Inferior parietal cortex (tissue), 1 donor: ENCODE measurements at regions not wholly inside any gene's neighbourhood (a gene's known extent, or its start where the extent isn't known, plus 50 kb on each side); places are given as distances from the start of the nearest gene placed in this dataset.
"Not testable (repeated sequence)": the region's sequence is repeated elsewhere in the genome, so short reads cannot be mapped to it uniquely, and the experiment has no call there.

Experiments
- DNase-seq: peaks from one replicate; pipeline ENCODE4 v3.0.0-alpha.2; 2016; ENCODE audit errors: extremely low spot score

GRCh38 chr5:130500495-130500894 lies 596.2 kb downstream of the CHSY3 start:
- not testable (repeated sequence) for DNase-seq

GRCh38 chr5:130496215-130496614 lies 592.0 kb downstream of the CHSY3 start:
- no peak for DNase-seq

GRCh38 chr5:130488252-130488651 lies 584.0 kb downstream of the CHSY3 start:
- DNase-seq = no peak

- no peak for DNase-seq
Observed at GRCh38 chr5:130479045-130479804, 575.0 kb downstream of the CHSY3 start.

- no peak for DNase-seq
Observed at GRCh38 chr5:130476325-130476724, 572.1 kb downstream of the CHSY3 start.

- no peak for DNase-seq
Observed at GRCh38 chr5:130462516-130462915, 558.3 kb downstream of the CHSY3 start.

GRCh38 chr5:130455175-130455574 lies 550.9 kb downstream of the CHSY3 start:
- no peak for DNase-seq

- DNase-seq = no peak
Observed at GRCh38 chr5:130452744-130453143, 548.5 kb downstream of the CHSY3 start.

GRCh38 chr5:130436430-130436829 lies 532.2 kb downstream of the CHSY3 start:
- DNase-seq = no peak

- DNase-seq = no peak
Observed at GRCh38 chr5:130427222-130427955, 523.1 kb downstream of the CHSY3 start.

GRCh38 chr5:130425424-130425823 lies 521.2 kb downstream of the CHSY3 start:
- no peak for DNase-seq

GRCh38 chr5:130424341-130424740 lies 520.1 kb downstream of the CHSY3 start:
- DNase-seq = no peak

GRCh38 chr5:130402906-130403305 lies 498.6 kb downstream of the CHSY3 start:
- DNase-seq = no peak

- no peak for DNase-seq
Observed at GRCh38 chr5:130400091-130400490, 495.8 kb downstream of the CHSY3 start.

- no peak for DNase-seq
Observed at GRCh38 chr5:130398825-130399224, 494.6 kb downstream of the CHSY3 start.

- not testable (repeated sequence) for DNase-seq
Observed at GRCh38 chr5:130397727-130398126, 493.5 kb downstream of the CHSY3 start.

- DNase-seq = no peak
Observed at GRCh38 chr5:130397132-130397531, 492.9 kb downstream of the CHSY3 start.

GRCh38 chr5:130391727-130392264 lies 487.5 kb downstream of the CHSY3 start:
- not testable (repeated sequence) for DNase-seq

- no peak for DNase-seq
Observed at GRCh38 chr5:130386155-130386554, 481.9 kb downstream of the CHSY3 start.

GRCh38 chr5:130385656-130386055 lies 481.4 kb downstream of the CHSY3 start:
- DNase-seq = no peak

- DNase-seq = no peak
Observed at GRCh38 chr5:130365956-130366355, 461.7 kb downstream of the CHSY3 start.

- DNase-seq = no peak
Observed at GRCh38 chr5:130350131-130350530, 445.9 kb downstream of the CHSY3 start.
